SU-DHL-6 (cell line): ENCODE measurements at regions not wholly inside any gene's neighbourhood (a gene's known extent, or its start where the extent isn't known, plus 50 kb on each side); places are given as distances from the start of the nearest gene placed in this dataset.
"Not testable (repeated sequence)": the region's sequence is repeated elsewhere in the genome, so short reads cannot be mapped to it uniquely, and the experiment has no call there.

ENCODE experiments used
- H2AFZ ChIP-seq: fragments of 200-600 bp; sonication (generic); 2 replicates; pipeline ENCODE4 v1.6.1; 2014; ENCODE audit warnings: low read depth, mild to moderate bottlenecking, moderate library complexity, mixed read lengths, antibody characterized with exemption, low read length; ENCODE audit not compliant: severe bottlenecking
- H3F3A ChIP-seq: fragments of 200-600 bp; shearing (Covaris generic); 2 replicates; pipeline ENCODE4 v1.6.0; 2016; ENCODE audit warnings: antibody characterized with exemption, mild to moderate bottlenecking; ENCODE audit not compliant: insufficient read depth
- H3K27ac ChIP-seq: fragments of 200-600 bp; sonication (generic); 2 replicates; pipeline ENCODE4 v1.5.1; 2016; ENCODE audit warnings: low read depth, mild to moderate bottlenecking, low read length, moderate library complexity, mixed read lengths
- H3K27me3 ChIP-seq: fragments of 200-600 bp; sonication (generic), shearing (Covaris generic); 2 replicates; pipeline ENCODE4 v1.6.0; 2014; ENCODE audit warnings: mild to moderate bottlenecking, low read length
- H3K36me3 ChIP-seq: fragments of 200-600 bp; sonication (generic); 2 replicates; pipeline ENCODE4 v1.6.1; 2014; ENCODE audit warnings: mild to moderate bottlenecking, low read length, mixed read lengths
- H3K4me2 ChIP-seq: fragments of 300-600, 200-600 bp; shearing (Covaris generic), sonication (generic); 2 replicates; pipeline ENCODE4 v1.6.0; 2014; ENCODE audit warnings: low read length, low read depth, mild to moderate bottlenecking; ENCODE audit not compliant: poor library complexity, severe bottlenecking
- H3K4me3 ChIP-seq: fragments of 200-600 bp; sonication (generic); 2 replicates; pipeline ENCODE4 v1.5.1; 2014; ENCODE audit warnings: antibody characterized with exemption, low read length, mild to moderate bottlenecking, mixed read lengths; ENCODE audit not compliant: insufficient read depth, poor library complexity, severe bottlenecking
- H3K79me2 ChIP-seq: fragments of 200-600 bp; sonication (generic); 2 replicates; pipeline ENCODE4 v1.6.1; 2014; ENCODE audit warnings: mild to moderate bottlenecking, low read length, moderate library complexity; ENCODE audit not compliant: insufficient read depth
- H3K9ac ChIP-seq: fragments of 200-600 bp; sonication (generic); 2 replicates; pipeline ENCODE4 v1.7.0; 2014; ENCODE audit warnings: mild to moderate bottlenecking, low read length
- H3K9me2 ChIP-seq: fragments of 200-600 bp; sonication (generic); replicated peaks from 2 replicates; pipeline ENCODE4 v1.6.1; 2014; ENCODE audit warnings: low read length; ENCODE audit not compliant: insufficient read depth
- H3K9me3 ChIP-seq: fragments of 200-600 bp; sonication (generic); 2 replicates; pipeline ENCODE4 v1.6.1; 2014; ENCODE audit warnings: low read length, mixed read lengths; ENCODE audit not compliant: insufficient read depth
- H4K20me1 ChIP-seq: fragments of 200-600 bp; sonication (generic); 2 replicates; pipeline ENCODE4 v1.6.1; 2014; ENCODE audit warnings: low read depth, mild to moderate bottlenecking, antibody characterized with exemption, low read length, moderate library complexity, mixed read lengths
- EZH2phosphoT487 ChIP-seq: fragments of 200-600 bp; sonication (generic), shearing (Covaris generic); conservative IDR thresholded peaks from 2 replicates; pipeline ENCODE4 v1.6.1; 2018; ENCODE audit warnings: mild to moderate bottlenecking, antibody characterized with exemption, low read length, moderate library complexity, mixed read lengths
- TF ChIP-seq, protein P1 (sequence below): fragments of 200-600 bp; sonication (generic); IDR thresholded peaks from one replicate; pipeline ENCODE4 v1.5.1; 2017; ENCODE audit warnings: antibody characterized with exemption, mild to moderate bottlenecking, low read length, moderate library complexity; ENCODE audit not compliant: insufficient read depth, poor library complexity, severe bottlenecking

DNA sequence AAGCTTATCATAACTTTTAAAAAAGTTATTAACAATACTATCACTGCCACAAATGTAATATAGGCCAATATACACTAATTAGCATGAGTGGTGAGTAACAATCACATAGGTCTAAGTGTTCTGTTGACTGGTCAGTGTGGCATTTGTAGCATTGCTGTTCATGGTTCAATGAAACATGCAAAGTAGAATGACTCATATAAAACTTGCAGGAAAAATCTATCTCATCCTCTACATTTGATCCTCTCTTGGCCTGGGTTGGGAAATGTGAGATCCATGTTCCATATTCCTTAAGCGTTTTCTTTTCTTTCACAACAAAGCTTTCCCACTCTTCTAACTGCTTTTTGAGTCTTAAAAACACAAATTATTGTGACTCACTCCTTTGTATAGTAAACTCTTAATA lies 1418.7 kb downstream of the FSTL5 start:
- Histone ChIP-seq H3K9ac (no peak overlapping the region), H3K36me3 (no peaks in the 10 kb centered on the region), H3K4me2 (no peak overlapping the region), H3K79me2 (no peaks in the 10 kb centered on the region), H2AFZ (no peak overlapping the region), H3K27me3 (no peaks in the 10 kb centered on the region), H3K27ac (no peak overlapping the region), H4K20me1 (no peaks in the 10 kb centered on the region), H3K9me2 (no peaks in the 10 kb centered on the region), H3F3A (no peaks in the 10 kb centered on the region), H3K9me3 (no peaks in the 10 kb centered on the region), H3K4me3 (no peak overlapping the region)
- no peak for TF ChIP-seq EZH2phosphoT487
- TF ChIP-seq, protein P1, sequence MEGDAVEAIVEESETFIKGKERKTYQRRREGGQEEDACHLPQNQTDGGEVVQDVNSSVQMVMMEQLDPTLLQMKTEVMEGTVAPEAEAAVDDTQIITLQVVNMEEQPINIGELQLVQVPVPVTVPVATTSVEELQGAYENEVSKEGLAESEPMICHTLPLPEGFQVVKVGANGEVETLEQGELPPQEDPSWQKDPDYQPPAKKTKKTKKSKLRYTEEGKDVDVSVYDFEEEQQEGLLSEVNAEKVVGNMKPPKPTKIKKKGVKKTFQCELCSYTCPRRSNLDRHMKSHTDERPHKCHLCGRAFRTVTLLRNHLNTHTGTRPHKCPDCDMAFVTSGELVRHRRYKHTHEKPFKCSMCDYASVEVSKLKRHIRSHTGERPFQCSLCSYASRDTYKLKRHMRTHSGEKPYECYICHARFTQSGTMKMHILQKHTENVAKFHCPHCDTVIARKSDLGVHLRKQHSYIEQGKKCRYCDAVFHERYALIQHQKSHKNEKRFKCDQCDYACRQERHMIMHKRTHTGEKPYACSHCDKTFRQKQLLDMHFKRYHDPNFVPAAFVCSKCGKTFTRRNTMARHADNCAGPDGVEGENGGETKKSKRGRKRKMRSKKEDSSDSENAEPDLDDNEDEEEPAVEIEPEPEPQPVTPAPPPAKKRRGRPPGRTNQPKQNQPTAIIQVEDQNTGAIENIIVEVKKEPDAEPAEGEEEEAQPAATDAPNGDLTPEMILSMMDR: no peak

DNA sequence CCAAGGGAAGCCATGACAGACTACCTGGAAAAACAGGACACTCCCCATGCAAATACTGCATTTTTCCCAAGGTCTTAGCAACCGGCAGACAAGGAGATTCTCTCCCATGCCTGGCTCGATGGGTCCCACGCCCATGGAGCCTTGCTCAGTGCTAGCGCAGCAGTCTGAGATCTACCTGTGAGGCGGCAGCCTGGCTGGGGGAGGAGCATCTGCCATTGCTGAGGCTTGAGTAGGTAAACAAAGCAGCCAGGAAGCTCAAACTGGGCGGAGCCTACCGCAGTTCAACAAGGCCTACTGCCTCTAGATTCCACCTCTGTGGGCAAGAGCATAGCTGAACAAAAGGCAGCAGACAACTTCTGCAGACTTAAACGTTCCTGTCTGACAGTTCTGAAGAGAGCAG lies 1417.2 kb downstream of the FSTL5 start:
- not testable (repeated sequence) for H3K9ac ChIP-seq, H3K9me3 ChIP-seq, H3K79me2 ChIP-seq, H3K27ac ChIP-seq, H2AFZ ChIP-seq, H4K20me1 ChIP-seq, H3K4me3 ChIP-seq, H3K36me3 ChIP-seq, H3K4me2 ChIP-seq, H3K9me2 ChIP-seq, H3K27me3 ChIP-seq, H3F3A ChIP-seq

DNA sequence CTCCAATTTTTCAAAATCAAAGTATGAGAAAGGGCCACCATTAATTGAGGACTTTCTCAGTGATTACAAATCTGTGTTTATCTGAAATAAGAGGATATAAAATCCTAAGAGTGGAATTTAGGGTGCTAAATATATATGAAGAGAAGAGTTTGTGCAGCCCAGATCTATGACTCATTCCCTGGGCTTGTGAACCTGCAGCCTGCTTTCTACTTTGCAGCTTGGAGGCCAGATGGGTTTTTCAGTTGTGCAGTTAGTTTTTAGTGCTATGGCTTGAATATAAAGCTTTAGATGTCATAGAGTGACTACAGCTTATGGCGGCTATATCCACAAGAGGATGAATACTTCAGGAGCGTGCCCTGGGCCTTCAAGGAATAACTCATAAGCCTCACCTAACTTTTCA lies 1391.1 kb downstream of the FSTL5 start:
- no peak for TF ChIP-seq EZH2phosphoT487
- TF ChIP-seq, protein P1: no peak
- Histone ChIP-seq H3K9me3 (no peaks in the 10 kb centered on the region), H3K79me2 (no peaks in the 10 kb centered on the region), H3F3A (no peaks in the 10 kb centered on the region), H3K9ac (no peak overlapping the region), H3K4me2 (no peak overlapping the region), H3K9me2 (no peaks in the 10 kb centered on the region), H3K27ac (no peak overlapping the region), H3K36me3 (no peaks in the 10 kb centered on the region), H4K20me1 (no peaks in the 10 kb centered on the region), H3K4me3 (no peak overlapping the region), H3K27me3 (no peaks in the 10 kb centered on the region), H2AFZ (no peak overlapping the region)

DNA sequence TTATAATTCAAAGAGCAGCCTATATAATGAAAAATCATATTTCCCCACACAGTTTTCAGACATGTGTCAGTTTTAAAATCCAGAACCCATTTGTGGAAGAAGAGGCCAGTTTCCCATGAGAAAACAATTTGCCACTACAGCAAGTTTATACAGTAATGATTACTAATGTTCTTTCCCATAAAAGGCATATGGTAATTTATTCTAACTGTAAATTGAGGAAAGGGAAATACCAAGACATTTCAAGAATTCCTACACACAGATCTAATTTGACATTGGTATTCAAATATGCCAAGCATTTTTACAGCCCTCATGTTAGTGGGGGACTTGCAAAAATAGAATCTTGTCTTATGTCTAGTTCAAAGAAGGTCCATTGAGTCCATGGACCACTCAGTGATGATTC lies 1368.6 kb downstream of the FSTL5 start:
- Histone ChIP-seq H3K27ac (no peak overlapping the region), H4K20me1 (no peaks in the 10 kb centered on the region), H3K9ac (no peak overlapping the region), H3K27me3 (no peaks in the 10 kb centered on the region), H3K9me3 (no peaks in the 10 kb centered on the region), H2AFZ (no peak overlapping the region), H3K36me3 (no peaks in the 10 kb centered on the region), H3K9me2 (no peaks in the 10 kb centered on the region), H3K4me3 (no peak overlapping the region), H3F3A (no peaks in the 10 kb centered on the region), H3K4me2 (no peak overlapping the region), H3K79me2 (no peaks in the 10 kb centered on the region)
- TF ChIP-seq, protein P1: no peak
- no peak for TF ChIP-seq EZH2phosphoT487
